ENCODE measurements at regions not wholly inside any gene's neighbourhood (a gene's known extent, or its start where the extent isn't known, plus 50 kb on each side); places are given as distances from the start of the nearest gene placed in this dataset.

DNA sequence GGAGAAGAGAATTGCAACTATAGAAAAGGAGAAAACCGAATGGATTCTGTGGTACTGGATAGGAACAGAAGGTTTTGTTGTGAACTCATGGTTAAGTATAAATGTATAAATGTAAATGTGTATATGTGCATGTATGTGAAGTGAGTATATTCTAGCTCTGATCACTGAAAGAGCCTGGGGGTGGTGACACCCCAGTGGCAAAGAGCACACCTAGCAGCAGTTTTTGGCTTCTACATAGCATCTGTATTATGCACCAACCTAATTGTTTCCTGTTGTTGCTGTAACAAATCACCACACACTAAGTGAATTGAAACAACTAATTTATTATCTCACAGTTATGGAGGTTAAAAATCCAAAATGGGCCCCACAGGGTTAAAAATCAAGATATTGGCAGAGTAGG is 455.4 kb downstream of the RPS24 start:
- Histone ChIP-seq H3K27me3 (no peaks in the 10 kb centered on the region), H4K20me1 (no peaks in the 10 kb centered on the region), H3K4me2 (no peak overlapping the region), H3K4me1 (peaks cover 0 to 22% (median 9%) of the 10 kb centered on the region in 10 experiments; a peak in 13 of 20 replicates), H3K9me3 (replicated peaks in 1 of 11) (peaks cover 16 to 41% (median 26%) of the 10 kb centered on the region in 11 experiments; a peak in 21 of 22 replicates), H3K9ac (no peak overlapping the region), H3K36me3 (no peaks in the 10 kb centered on the region), H3K27ac (no peak overlapping the region), H3K4me3 (no peak overlapping the region)
- no peak for TF ChIP-seq Cebpa-rat (IDR thresholded peaks at IDR 0.05)

DNA sequence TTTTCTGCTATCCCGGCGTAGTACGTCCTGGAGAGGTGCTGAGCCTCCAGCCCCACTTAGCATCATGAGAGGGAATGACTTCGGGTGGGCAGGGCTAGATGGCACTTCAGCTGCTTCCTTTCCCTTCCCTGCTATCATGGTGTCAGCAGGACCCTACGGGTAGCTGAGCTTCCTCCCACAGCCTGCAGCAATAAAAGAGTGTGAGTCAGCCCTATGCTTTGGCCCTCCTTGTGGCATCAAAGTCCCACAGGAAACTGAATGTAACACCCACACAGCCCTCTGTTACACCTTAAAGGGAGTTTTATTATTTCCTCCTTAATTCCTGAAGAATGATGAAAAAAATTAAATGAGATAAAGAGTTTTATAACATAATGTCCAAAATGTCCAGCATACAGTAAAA is 458.1 kb downstream of the RPS24 start:
- Histone ChIP-seq H3K36me3 (no peaks in the 10 kb centered on the region), H3K27ac (no peak overlapping the region), H3K4me3 (no peak overlapping the region), H3K4me1 (peaks cover 0 to 22% (median 9%) of the 10 kb centered on the region in 10 experiments; a peak in 13 of 20 replicates), H3K9me3 (replicated peaks in 1 of 11) (peaks cover 16 to 41% (median 26%) of the 10 kb centered on the region in 11 experiments; a peak in 21 of 22 replicates), H3K9ac (no peak overlapping the region), H3K27me3 (no peaks in the 10 kb centered on the region), H3K4me2 (peak overlapping the region in 9 of 11 experiments; percentile 21 to 62 (median 41); a peak in 14 of 22 replicates), H4K20me1 (no peaks in the 10 kb centered on the region)
- no peak for TF ChIP-seq Cebpa-rat (IDR thresholded peaks at IDR 0.05)

DNA sequence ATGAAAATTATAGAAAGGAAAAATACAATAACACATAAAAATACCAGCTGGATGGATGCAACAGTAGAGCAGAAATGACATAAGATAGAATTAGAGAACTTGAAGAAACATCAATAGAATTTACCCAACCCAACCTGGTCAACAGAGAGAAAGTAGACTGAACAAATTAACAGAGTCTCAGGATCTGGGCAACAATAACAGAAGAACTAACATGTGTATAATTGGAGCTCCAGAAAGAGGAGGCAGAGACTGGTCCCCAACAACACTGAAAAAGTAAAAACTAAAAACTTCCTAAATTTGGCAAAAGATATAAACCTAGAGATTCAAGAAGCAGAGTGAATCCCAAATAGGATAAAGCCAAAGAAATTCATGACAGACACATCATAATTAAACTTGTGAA is 458.8 kb downstream of the RPS24 start:
- H3K36me3 ChIP-seq = no peaks in the 10 kb centered on the region
- H3K27ac ChIP-seq = no peak overlapping the region
- H3K4me2 ChIP-seq = peak overlapping the region in 3 of 11 experiments; percentile 41 to 62 (median 59); a peak in 4 of 22 replicates
- H4K20me1 ChIP-seq = no peaks in the 10 kb centered on the region
- no peak overlapping the region for H3K4me3 ChIP-seq
- peaks cover 0 to 22% (median 9%) of the 10 kb centered on the region in 10 experiments; a peak in 13 of 20 replicates for H3K4me1 ChIP-seq
- peaks cover 16 to 41% (median 26%) of the 10 kb centered on the region in 11 experiments; a peak in 21 of 22 replicates for H3K9me3 ChIP-seq (replicated peaks in 1 of 11)
- no peak for TF ChIP-seq Cebpa-rat (IDR thresholded peaks at IDR 0.05)
- H3K27me3 ChIP-seq = no peaks in the 10 kb centered on the region
- no peak overlapping the region for H3K9ac ChIP-seq

DNA sequence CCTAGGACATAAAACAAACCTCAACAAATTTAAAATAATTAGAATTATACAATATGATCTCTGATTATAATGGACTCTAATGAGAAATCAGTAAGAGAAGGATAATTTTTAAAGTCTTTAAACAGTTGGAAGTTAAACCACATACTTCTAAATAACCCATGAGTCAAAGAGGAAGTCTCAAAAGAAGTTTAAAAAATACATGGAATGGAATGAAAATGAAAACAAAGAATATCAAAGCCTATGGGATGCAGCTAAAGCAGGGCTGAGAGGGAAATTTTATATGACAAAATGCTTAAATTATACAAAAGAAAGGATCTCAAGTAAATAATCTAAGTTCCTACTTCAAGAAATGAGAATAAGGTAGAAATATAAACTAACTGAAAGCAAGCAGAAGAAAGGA is 460.5 kb downstream of the RPS24 start:
- Histone ChIP-seq H3K9ac (no peak overlapping the region), H3K27ac (no peak overlapping the region), H3K4me3 (no peak overlapping the region), H3K27me3 (no peaks in the 10 kb centered on the region), H3K36me3 (no peaks in the 10 kb centered on the region), H3K9me3 (replicated peaks in 1 of 11) (peaks cover 11 to 36% (median 22%) of the 10 kb centered on the region in 11 experiments; a peak in 21 of 22 replicates), H3K4me1 (peaks cover 0 to 30% (median 9%) of the 10 kb centered on the region in 10 experiments; a peak in 13 of 20 replicates), H4K20me1 (no peaks in the 10 kb centered on the region), H3K4me2 (no peak overlapping the region)
- no peak for TF ChIP-seq Cebpa-rat (IDR thresholded peaks at IDR 0.05)

DNA sequence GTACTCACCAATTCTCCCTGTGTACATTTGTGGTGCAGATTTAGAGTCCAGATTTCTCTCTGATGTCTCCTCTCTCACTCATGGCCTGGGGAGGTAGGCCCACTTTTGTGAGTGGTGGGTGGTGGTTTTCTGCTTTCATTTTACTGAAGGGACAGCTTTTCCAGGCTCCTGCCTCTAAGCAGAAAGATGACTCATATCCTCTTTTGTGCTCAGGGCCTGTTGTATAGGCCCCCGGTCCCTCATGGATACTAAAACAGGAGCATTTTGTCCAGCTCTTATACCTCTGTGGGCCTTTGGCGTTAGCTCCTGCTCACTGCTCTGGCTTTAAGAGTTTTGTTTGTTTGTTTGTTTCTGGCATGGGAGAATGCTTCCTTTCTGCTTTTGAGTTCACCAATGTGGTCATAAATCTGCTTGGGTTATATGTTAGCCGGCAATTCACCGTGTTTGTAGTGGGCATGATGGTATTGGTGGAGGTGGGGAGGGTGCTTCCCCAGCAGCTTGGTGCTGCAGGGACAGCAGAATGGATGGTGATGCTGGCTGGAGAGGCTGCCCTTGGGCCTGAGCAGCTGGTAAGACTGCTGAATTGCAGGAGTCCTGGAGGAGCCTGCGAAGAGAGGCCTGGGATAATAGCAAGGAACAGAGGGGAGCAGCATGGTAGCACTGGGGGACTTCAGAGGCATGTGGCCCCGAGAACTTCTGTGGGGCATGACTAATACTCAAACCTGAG is 468.7 kb downstream of the RPS24 start:
- H3K27me3 ChIP-seq = no peaks in the 10 kb centered on the region
- H3K36me3 ChIP-seq = no peaks in the 10 kb centered on the region
- H3K4me1 ChIP-seq = peaks cover 0 to 24% (median 4%) of the 10 kb centered on the region in 10 experiments; a peak in 10 of 20 replicates
- H3K9ac ChIP-seq = 0 out of 22 replicates have a peak overlapping the region, but pooled peaks of 1 of the 11 experiments have one; percentile 30
- no peak for TF ChIP-seq Cebpa-rat (IDR thresholded peaks at IDR 0.05)
- no peak overlapping the region for H3K27ac ChIP-seq
- peaks cover 0 to 5% (median 0%) of the 10 kb centered on the region in 11 experiments; a peak in 1 of 22 replicates for H3K9me3 ChIP-seq (replicated peaks in 1 of 11)
- H3K4me2 ChIP-seq = peak overlapping the region in 6 of 11 experiments; percentile 2 to 75 (median 50); a peak in 9 of 22 replicates
- H4K20me1 ChIP-seq = no peaks in the 10 kb centered on the region
- H3K4me3 ChIP-seq = no peak overlapping the region

DNA sequence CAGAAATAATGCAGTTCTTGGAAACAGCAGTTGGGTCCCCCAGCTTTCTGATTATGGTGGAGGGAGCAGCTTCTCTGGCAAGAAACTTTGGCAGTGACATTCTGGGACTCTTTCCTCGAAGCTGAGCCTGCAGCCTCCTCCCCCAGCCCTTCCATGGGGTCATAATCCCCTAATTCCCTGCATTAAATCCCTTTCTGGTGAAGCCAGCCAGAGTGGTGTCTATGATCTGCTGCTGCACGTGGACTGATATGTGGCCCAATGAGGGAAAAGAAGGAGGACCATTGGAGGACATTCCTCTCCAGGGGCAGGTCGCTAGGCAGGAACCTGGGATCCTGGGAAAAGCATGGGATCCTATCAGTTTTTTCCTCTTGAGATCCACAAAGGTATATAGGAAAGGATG is 470.5 kb downstream of the RPS24 start:
- peaks cover 0 to 5% (median 0%) of the 10 kb centered on the region in 11 experiments; a peak in 1 of 22 replicates for H3K9me3 ChIP-seq (replicated peaks in 1 of 11)
- H3K27me3 ChIP-seq = no peaks in the 10 kb centered on the region
- TF ChIP-seq Cebpa-rat (IDR thresholded peaks at IDR 0.05) = no peak
- no peaks in the 10 kb centered on the region for H3K36me3 ChIP-seq
- no peak overlapping the region for H3K9ac ChIP-seq
- H3K4me3 ChIP-seq = no peak overlapping the region
- H3K4me2 ChIP-seq = no peak overlapping the region
- peaks cover 0 to 17% (median 4%) of the 10 kb centered on the region in 10 experiments; a peak in 10 of 20 replicates for H3K4me1 ChIP-seq
- H4K20me1 ChIP-seq = no peaks in the 10 kb centered on the region
- H3K27ac ChIP-seq = no peak overlapping the region

DNA sequence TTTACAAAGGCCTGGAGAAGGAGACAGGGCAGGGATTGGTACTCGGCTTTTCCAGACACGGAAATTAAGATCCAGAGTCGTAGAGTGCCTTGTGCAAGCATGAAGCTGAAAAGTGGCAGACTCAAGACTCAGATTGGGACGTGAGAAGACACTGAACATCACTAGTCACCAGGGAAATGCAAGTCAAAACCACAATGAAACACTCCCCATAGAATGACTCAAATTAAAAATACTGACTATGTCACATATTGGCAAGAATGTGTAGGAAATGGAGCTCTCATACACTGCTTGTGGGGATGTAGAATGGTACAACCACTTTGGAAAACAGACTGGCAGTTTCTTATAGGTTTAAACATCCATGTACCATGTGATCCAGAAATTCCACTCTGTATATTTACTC is 472.0 kb downstream of the RPS24 start:
- H3K27me3 ChIP-seq = no peaks in the 10 kb centered on the region
- no peaks in the 10 kb centered on the region for H4K20me1 ChIP-seq
- H3K4me1 ChIP-seq = peaks cover 0 to 17% (median 4%) of the 10 kb centered on the region in 10 experiments; a peak in 10 of 20 replicates
- H3K4me3 ChIP-seq = no peak overlapping the region
- H3K4me2 ChIP-seq = no peak overlapping the region
- TF ChIP-seq Cebpa-rat (IDR thresholded peaks at IDR 0.05) = no peak
- no peaks in the 10 kb centered on the region for H3K36me3 ChIP-seq
- no peak overlapping the region for H3K9ac ChIP-seq
- peaks cover 0 to 5% (median 0%) of the 10 kb centered on the region in 11 experiments; a peak in 1 of 22 replicates for H3K9me3 ChIP-seq (replicated peaks in 1 of 11)
- no peak overlapping the region for H3K27ac ChIP-seq

DNA sequence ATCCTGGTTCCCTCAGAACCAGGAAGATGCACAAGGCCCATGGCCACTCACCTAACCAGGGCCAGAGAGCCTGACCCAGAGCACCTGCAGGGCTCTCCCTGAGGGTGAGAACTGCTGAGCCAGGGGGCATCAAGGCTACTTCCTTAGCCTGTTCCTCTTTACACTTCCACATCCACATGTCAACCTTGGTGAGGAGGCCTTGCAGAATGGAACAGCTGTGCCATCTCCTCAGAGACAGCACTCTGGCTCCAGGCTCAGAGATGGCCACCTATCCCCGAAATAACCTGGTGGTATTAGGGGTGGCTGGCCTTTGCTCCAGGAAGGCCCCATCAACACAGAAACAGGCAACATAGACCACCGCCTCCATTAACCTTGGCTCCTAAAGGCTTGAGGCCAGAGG is 473.0 kb downstream of the RPS24 start:
- Histone ChIP-seq H3K4me2 (no peak overlapping the region), H3K36me3 (no peaks in the 10 kb centered on the region), H3K27me3 (no peaks in the 10 kb centered on the region), H3K9me3 (replicated peaks in 1 of 11) (peaks cover 0 to 5% (median 0%) of the 10 kb centered on the region in 11 experiments; a peak in 1 of 22 replicates), H3K4me3 (no peak overlapping the region), H3K9ac (no peak overlapping the region), H3K4me1 (peaks cover 0 to 16% (median 4%) of the 10 kb centered on the region in 10 experiments; a peak in 10 of 20 replicates), H4K20me1 (no peaks in the 10 kb centered on the region), H3K27ac (no peak overlapping the region)
- no peak for TF ChIP-seq Cebpa-rat (IDR thresholded peaks at IDR 0.05)

DNA sequence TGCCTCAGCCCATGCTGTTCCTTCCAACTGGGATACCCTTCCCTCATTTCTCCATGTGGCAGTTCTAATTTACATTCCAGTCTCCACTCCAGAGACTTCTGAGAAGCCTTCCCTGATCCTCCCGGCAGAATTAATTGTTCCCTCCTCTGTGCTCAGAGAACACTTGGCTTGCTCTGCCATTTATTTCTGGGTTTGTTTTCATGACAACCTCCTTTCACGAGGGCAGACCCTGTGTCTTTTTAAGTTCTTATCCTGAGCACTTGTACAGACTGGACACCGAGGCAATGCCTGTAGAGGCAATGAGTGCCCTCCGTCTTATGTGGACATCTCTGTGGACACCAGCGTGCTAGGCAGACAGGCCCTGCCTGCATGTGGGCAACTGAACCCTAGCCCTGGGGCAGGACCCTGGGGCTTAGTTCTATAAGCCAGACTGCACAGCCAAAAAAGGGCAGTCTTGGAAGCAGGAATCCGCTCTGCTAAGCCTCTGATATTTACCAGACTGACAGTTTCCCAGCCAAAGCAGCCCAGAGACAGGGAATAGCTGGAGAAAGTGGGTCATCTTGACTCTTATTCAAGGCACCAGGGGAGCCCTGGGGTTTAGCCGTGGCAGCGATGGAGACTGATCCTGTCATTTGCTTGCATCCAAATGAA is 474.0 kb downstream of the RPS24 start:
- peaks cover 0 to 6% (median under 1%) of the 10 kb centered on the region in 10 experiments; a peak in 9 of 20 replicates for H3K4me1 ChIP-seq
- TF ChIP-seq Cebpa-rat (IDR thresholded peaks at IDR 0.05) = no peak
- H3K27me3 ChIP-seq = no peaks in the 10 kb centered on the region
- H4K20me1 ChIP-seq = no peaks in the 10 kb centered on the region
- no peak overlapping the region for H3K9ac ChIP-seq
- no peak overlapping the region for H3K27ac ChIP-seq
- no peaks in the 10 kb centered on the region for H3K36me3 ChIP-seq
- H3K9me3 ChIP-seq (replicated peaks in 1 of 11) = peaks cover 0 to 5% (median 0%) of the 10 kb centered on the region in 11 experiments; a peak in 1 of 22 replicates
- no peak overlapping the region for H3K4me3 ChIP-seq
- no peak overlapping the region for H3K4me2 ChIP-seq

Measured in BLaER1 treated with 17β-estradiol and CSF1 and Interleukin-3, amounts not matched to agents 10 nM and 100 nM (cell line).